ENCODE measurements at regions not wholly inside any gene's neighbourhood (a gene's known extent, or its start where the extent isn't known, plus 50 kb on each side); places are given as distances from the start of the nearest gene placed in this dataset.

DNA sequence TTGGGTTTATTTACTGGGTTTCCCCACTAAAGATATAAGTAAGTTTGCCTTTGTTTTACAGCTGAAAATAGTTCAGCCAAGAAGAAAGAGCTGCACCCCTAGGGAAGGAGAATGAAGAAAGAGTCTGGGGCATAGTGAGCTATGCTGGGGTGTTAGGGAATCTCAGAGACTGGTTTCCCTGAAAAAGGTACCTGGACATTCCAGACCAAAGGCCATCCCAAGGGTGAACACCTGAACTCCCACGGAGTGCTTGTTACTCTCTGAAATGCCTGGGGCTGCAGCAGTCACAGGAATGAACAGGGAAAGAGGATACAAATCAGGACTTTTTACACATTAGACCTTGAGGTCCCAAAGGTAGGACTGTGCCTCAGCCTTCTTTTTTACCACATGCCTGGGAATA, 337.6 kb upstream of the SLC10A2 start:
- H3K9me3 ChIP-seq (ENCODE audit: control insufficient read depth, insufficient read depth, low read depth, low read length) = no peaks in the 10 kb centered on the region
- CTCF ChIA-PET = no interaction called here
- POLR2A ChIA-PET = no interaction called here
- no peak overlapping the region for H3K4me3 ChIP-seq (ENCODE audit: low read depth, low read length)
- H3K4me1 ChIP-seq (ENCODE audit: control insufficient read depth, insufficient read depth, low read length) = no peaks in the 10 kb centered on the region
- TF ChIP-seq ZNF2 (tag by site-specific recombination; IDR thresholded peaks at IDR 0.05) = no peak
- no peak for TF ChIP-seq GLI4 (tag by site-specific recombination; IDR thresholded peaks at IDR 0.05)
- TF ChIP-seq, protein P1, sequence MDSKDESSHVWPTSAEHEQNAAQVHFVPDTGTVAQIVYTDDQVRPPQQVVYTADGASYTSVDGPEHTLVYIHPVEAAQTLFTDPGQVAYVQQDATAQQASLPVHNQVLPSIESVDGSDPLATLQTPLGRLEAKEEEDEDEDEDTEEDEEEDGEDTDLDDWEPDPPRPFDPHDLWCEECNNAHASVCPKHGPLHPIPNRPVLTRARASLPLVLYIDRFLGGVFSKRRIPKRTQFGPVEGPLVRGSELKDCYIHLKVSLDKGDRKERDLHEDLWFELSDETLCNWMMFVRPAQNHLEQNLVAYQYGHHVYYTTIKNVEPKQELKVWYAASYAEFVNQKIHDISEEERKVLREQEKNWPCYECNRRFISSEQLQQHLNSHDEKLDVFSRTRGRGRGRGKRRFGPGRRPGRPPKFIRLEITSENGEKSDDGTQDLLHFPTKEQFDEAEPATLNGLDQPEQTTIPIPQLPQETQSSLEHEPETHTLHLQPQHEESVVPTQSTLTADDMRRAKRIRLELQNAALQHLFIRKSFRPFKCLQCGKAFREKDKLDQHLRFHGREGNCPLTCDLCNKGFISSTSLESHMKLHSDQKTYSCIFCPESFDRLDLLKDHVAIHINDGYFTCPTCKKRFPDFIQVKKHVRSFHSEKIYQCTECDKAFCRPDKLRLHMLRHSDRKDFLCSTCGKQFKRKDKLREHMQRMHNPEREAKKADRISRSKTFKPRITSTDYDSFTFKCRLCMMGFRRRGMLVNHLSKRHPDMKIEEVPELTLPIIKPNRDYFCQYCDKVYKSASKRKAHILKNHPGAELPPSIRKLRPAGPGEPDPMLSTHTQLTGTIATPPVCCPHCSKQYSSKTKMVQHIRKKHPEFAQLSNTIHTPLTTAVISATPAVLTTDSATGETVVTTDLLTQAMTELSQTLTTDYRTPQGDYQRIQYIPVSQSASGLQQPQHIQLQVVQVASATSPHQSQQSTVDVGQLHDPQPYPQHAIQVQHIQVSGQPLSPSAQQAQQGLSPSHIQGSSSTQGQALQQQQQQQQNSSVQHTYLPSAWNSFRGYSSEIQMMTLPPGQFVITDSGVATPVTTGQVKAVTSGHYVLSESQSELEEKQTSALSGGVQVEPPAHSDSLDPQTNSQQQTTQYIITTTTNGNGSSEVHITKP (tag by site-specific recombination; IDR thresholded peaks at IDR 0.05) = no peak
- no peak for TF ChIP-seq ZNF341 (tag by site-specific recombination; IDR thresholded peaks at IDR 0.05; ENCODE audit: low read depth)
- no peak for TF ChIP-seq ZNF670 (tag by site-specific recombination; IDR thresholded peaks at IDR 0.05; ENCODE audit: low read depth)
- TF ChIP-seq ZNF600 (tag by site-specific recombination; IDR thresholded peaks at IDR 0.05) = no peak
- TF ChIP-seq ZNF140 (tag by site-specific recombination; IDR thresholded peaks at IDR 0.05) = no peak
- no peak for TF ChIP-seq SP7 (tag by site-specific recombination; IDR thresholded peaks at IDR 0.05)
- no peak for TF ChIP-seq ZBTB1 (tag by site-specific recombination; IDR thresholded peaks at IDR 0.05)
- no peak for TF ChIP-seq ZNF501 (tag by site-specific recombination; IDR thresholded peaks at IDR 0.05)
- no peak for TF ChIP-seq SP3 (tag by site-specific recombination; IDR thresholded peaks at IDR 0.05)
- no peak for TF ChIP-seq REPIN1 (tag by site-specific recombination; IDR thresholded peaks at IDR 0.05; ENCODE audit: low read depth)
- no peaks in the 10 kb centered on the region for H3K36me3 ChIP-seq (ENCODE audit: control insufficient read depth in 2 of 2, insufficient read depth in 1 of 2, low read length in 2 of 2)
- H3K27ac ChIP-seq (ENCODE audit: extremely low read depth, low read depth, low read length) = no peak overlapping the region

DNA sequence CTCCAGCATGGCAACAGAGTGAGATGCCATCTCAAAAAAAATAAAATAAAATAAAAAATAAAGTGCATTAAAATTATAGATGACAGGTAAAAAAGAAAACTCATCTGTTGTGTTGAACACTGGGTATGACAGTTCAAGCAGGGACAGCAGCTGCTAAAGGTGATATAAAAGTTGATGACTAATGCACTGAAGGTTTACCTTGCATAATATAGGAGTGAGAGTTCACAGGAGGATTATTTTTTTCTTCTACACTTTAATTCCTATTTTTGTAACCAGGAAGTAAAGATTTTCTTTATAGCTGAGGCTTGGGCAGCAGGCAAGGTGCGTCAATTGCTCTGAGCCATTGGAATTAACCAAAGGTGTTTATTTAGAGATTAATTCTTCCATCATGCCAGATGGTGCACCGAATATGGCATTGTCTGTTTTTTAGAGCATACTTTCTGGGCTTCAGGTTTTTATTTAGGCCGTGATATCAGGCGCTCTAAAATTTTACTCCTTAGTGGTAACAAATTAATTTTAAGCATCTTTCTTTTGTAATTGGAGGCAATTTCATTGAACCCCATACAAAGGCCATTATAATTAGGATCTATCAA, 337.0 kb upstream of the SLC10A2 start:
- CTCF ChIA-PET = no interaction called here
- TF ChIP-seq ZNF133 (tag by site-specific recombination; IDR thresholded peaks at IDR 0.05) = no peak
- no peak for TF ChIP-seq ZNF114 (tag by site-specific recombination; IDR thresholded peaks at IDR 0.05)
- no peak for TF ChIP-seq ZNF184 (tag by site-specific recombination; IDR thresholded peaks at IDR 0.05)
- no peak for TF ChIP-seq GLIS1 (tag by site-specific recombination; IDR thresholded peaks at IDR 0.05)
- no peak for TF ChIP-seq GLIS2 (tag by site-specific recombination; IDR thresholded peaks at IDR 0.05)
- no peak for TF ChIP-seq BCL11B (tag by site-specific recombination; IDR thresholded peaks at IDR 0.05; ENCODE audit: low read depth)
- TF ChIP-seq ZFP41 (tag by site-specific recombination; IDR thresholded peaks at IDR 0.05; ENCODE audit: borderline replicate concordance) = no peak
- no peak for TF ChIP-seq ZNF747 (tag by site-specific recombination; IDR thresholded peaks at IDR 0.05)
- no peak for TF ChIP-seq ZNF555 (tag by site-specific recombination; conservative IDR thresholded peaks at IDR 0.05)
- TF ChIP-seq BCL6B (tag by site-specific recombination; IDR thresholded peaks at IDR 0.05) = no peak
- TF ChIP-seq ZNF214 (tag by site-specific recombination; IDR thresholded peaks at IDR 0.05; ENCODE audit: borderline replicate concordance) = no peak
- TF ChIP-seq ZNF561 (tag by site-specific recombination; IDR thresholded peaks at IDR 0.05; ENCODE audit: borderline replicate concordance) = no peak
- TF ChIP-seq ZFP3 (tag by site-specific recombination; IDR thresholded peaks at IDR 0.05; ENCODE audit: low read depth) = no peak
- no peaks in the 10 kb centered on the region for H3K9me3 ChIP-seq (ENCODE audit: control insufficient read depth, insufficient read depth, low read depth, low read length)
- no peak overlapping the region for H3K27ac ChIP-seq (ENCODE audit: extremely low read depth, low read depth, low read length)
- POLR2A ChIA-PET = no interaction called here
- no peak overlapping the region for H3K4me3 ChIP-seq (ENCODE audit: low read depth, low read length)
- no peaks in the 10 kb centered on the region for H3K36me3 ChIP-seq (ENCODE audit: control insufficient read depth in 2 of 2, insufficient read depth in 1 of 2, low read length in 2 of 2)
- H3K4me1 ChIP-seq (ENCODE audit: control insufficient read depth, insufficient read depth, low read length) = no peaks in the 10 kb centered on the region
